H1 (cell line): ENCODE measurements at regions not wholly inside any gene's neighbourhood (a gene's known extent, or its start where the extent isn't known, plus 50 kb on each side); places are given as distances from the start of the nearest gene placed in this dataset.

Source experiments
- CTCF ChIA-PET: fragments of 300-600 bp; sonication (Branson Sonifier 250); formaldehyde crosslinking; loops from one replicate; lab custom pipeline; 2021; ENCODE audit not compliant: partially characterized antibody; lab: Charles Lee
- POLR2A ChIA-PET: fragments of 300-600 bp; sonication (Branson Sonifier 250); formaldehyde crosslinking; loops from one replicate; lab custom pipeline; 2021; ENCODE audit warnings: inconsistent platforms; ENCODE audit not compliant: partially characterized antibody; lab: Charles Lee
- DNase-seq, 2 experiments: peaks; one replicate each; pipeline versions ENCODE4 v3.0.0 to v3.0.0-alpha.2; 2010 to 2022; ENCODE audit warnings: low spot score in 2 of 2, low read depth in 1 of 2, mixed read lengths in 1 of 2
- FAIRE-seq: peaks from 2 replicates; lab custom pipeline; 2011; peaks lifted over from hg19 to GRCh38; lab: Jason Lieb, UNC
- H2AFZ ChIP-seq: 2 replicates; pipeline ENCODE4 v1.8.1; 2012; ENCODE audit warnings: low read length, inconsistent platforms
- H2AK5ac ChIP-seq: 2 replicates; pipeline ENCODE4 v1.6.1; 2013; ENCODE audit warnings: low read depth, low read length
- H2BK120ac ChIP-seq: replicated peaks from 2 replicates; pipeline ENCODE3; 2013; ENCODE audit warnings: low read depth, low read length, inconsistent platforms
- H2BK12ac ChIP-seq: 2 replicates; pipeline ENCODE4 v1.6.1; 2013; ENCODE audit warnings: low read depth, low read length
- H2BK15ac ChIP-seq: 2 replicates; pipeline ENCODE4 v1.6.1; 2013; ENCODE audit warnings: low read length
- H2BK20ac ChIP-seq: 2 replicates; pipeline ENCODE4 v1.6.1; 2013; ENCODE audit warnings: low read length
- H2BK5ac ChIP-seq: 2 replicates; pipeline ENCODE4 v1.6.1; 2013; ENCODE audit warnings: low read depth, low read length
- H3K14ac ChIP-seq: 2 replicates; pipeline ENCODE4 v1.6.1; 2013; ENCODE audit warnings: inconsistent platforms; ENCODE audit not compliant: insufficient read length
- H3K18ac ChIP-seq: 2 replicates; pipeline ENCODE4 v1.6.1; 2013; ENCODE audit warnings: low read length; ENCODE audit errors: extremely low read depth
- H3K23ac ChIP-seq: 2 replicates; pipeline ENCODE4 v1.6.1; 2013; ENCODE audit warnings: inconsistent platforms; ENCODE audit not compliant: insufficient read length
- H3K23me2 ChIP-seq: 2 replicates; pipeline ENCODE4 v1.6.1; 2013; ENCODE audit warnings: low read depth, low read length
- H3K27ac ChIP-seq: 2 replicates; pipeline ENCODE4 v1.6.1; 2011; ENCODE audit warnings: low read depth, low read length, inconsistent platforms
- H3K27me3 ChIP-seq, 4 experiments: replicated peaks in 1 of 4; 1 replicate in 1 of 4; 2 replicates in 3 of 4; pipeline versions ENCODE4 v1.6.1 to v1.8.1; 2011 to 2013; ENCODE audit warnings: low read length in 3 of 4, mild to moderate bottlenecking in 3 of 4, inconsistent platforms in 2 of 4, mixed read lengths in 2 of 4, moderate library complexity in 1 of 4; ENCODE audit not compliant: control insufficient read depth in 3 of 4, insufficient read depth in 3 of 4; ENCODE audit errors: extremely low read depth in 1 of 4
- H3K36me3 ChIP-seq, 4 experiments: 2 replicates each; pipeline versions ENCODE4 v1.6.1 to v1.8.1; 2011 to 2013; ENCODE audit warnings: mild to moderate bottlenecking in 4 of 4, low read length in 3 of 4, moderate library complexity in 2 of 4, control low read depth in 1 of 4, inconsistent platforms in 1 of 4; ENCODE audit not compliant: insufficient read depth in 4 of 4, control insufficient read depth in 2 of 4
- H3K4ac ChIP-seq: replicated peaks from 2 replicates; pipeline ENCODE3; 2013; ENCODE audit warnings: low read length, low read depth, mixed read lengths, inconsistent platforms; ENCODE audit not compliant: insufficient read length
- H3K4me1 ChIP-seq, 4 experiments: replicated peaks in 1 of 4; 1 replicate in 1 of 4; 2 replicates in 3 of 4; pipeline versions ENCODE4 v1.6.1 to v1.8.1; 2011 to 2013; ENCODE audit warnings: low read length in 3 of 4, inconsistent platforms in 2 of 4, mixed read lengths in 1 of 4; ENCODE audit not compliant: insufficient read depth in 4 of 4, control insufficient read depth in 3 of 4
- H3K4me2 ChIP-seq, 2 experiments: 2 replicates each; pipeline versions ENCODE4 v1.6.1 to v1.8.1; 2011 to 2013; ENCODE audit warnings: low read depth in 2 of 2, low read length in 2 of 2, control low read depth in 1 of 2, inconsistent platforms in 1 of 2, mild to moderate bottlenecking in 1 of 2; ENCODE audit not compliant: insufficient read depth in 1 of 2
- H3K4me3 ChIP-seq, 4 experiments: fragments of 200-600, 300-600 bp in 1 of 4; sonication (generic), shearing (Covaris generic), sonication (Bioruptor Twin) in 1 of 4; 2 replicates each; pipeline versions ENCODE4 v1.5.1 to v1.8.1; 2011 to 2016; ENCODE audit warnings: low read length in 4 of 4, low read depth in 3 of 4, control low read depth in 2 of 4, inconsistent platforms in 2 of 4, mild to moderate bottlenecking in 2 of 4, mixed read lengths in 1 of 4, moderate library complexity in 1 of 4; ENCODE audit not compliant: insufficient read depth in 2 of 4; ENCODE audit errors: extremely low read depth in 1 of 4
- H3K56ac ChIP-seq: replicated peaks from 2 replicates; pipeline ENCODE3; 2013; ENCODE audit warnings: low read depth, mild to moderate bottlenecking, mixed read lengths, low read length, inconsistent platforms; ENCODE audit not compliant: insufficient read length
- H3K79me1 ChIP-seq: 2 replicates; pipeline ENCODE4 v1.6.1; 2013; ENCODE audit warnings: low read depth, low read length, control low read depth
- H3K79me2 ChIP-seq, 2 experiments: 2 replicates each; pipeline versions ENCODE4 v1.6.1 to v1.8.1; 2012 to 2013; ENCODE audit warnings: low read length in 2 of 2, mild to moderate bottlenecking in 2 of 2, inconsistent platforms in 1 of 2; ENCODE audit not compliant: insufficient read depth in 2 of 2, control insufficient read depth in 1 of 2
- H3K9ac ChIP-seq, 4 experiments: replicated peaks in 1 of 4; 1 replicate in 1 of 4; 2 replicates in 3 of 4; pipeline versions ENCODE4 v1.6.1 to v1.8.1; 2011 to 2013; ENCODE audit warnings: low read depth in 3 of 4, low read length in 3 of 4, control low read depth in 2 of 4, mild to moderate bottlenecking in 2 of 4, moderate library complexity in 2 of 4, inconsistent platforms in 1 of 4; ENCODE audit errors: extremely low read depth in 1 of 4
- H3K9me3 ChIP-seq, 2 experiments: 2 replicates each; pipeline versions ENCODE4 v1.6.1 to v1.8.1; 2012 to 2013; ENCODE audit warnings: mild to moderate bottlenecking in 2 of 2, moderate library complexity in 2 of 2, control low read depth in 1 of 2, inconsistent platforms in 1 of 2, low read depth in 1 of 2, low read length in 1 of 2, mixed read lengths in 1 of 2; ENCODE audit not compliant: insufficient read depth in 2 of 2
- H4K20me1 ChIP-seq, 2 experiments: replicated peaks in 1 of 2; 2 replicates each; pipeline versions ENCODE3 to v1.8.1; 2011 to 2013; ENCODE audit warnings: inconsistent platforms in 2 of 2, low read length in 2 of 2, mild to moderate bottlenecking in 1 of 2; ENCODE audit not compliant: insufficient read depth in 2 of 2, control insufficient read depth in 1 of 2
- H4K5ac ChIP-seq: 2 replicates; pipeline ENCODE4 v1.6.1; 2013; ENCODE audit warnings: low read length, low read depth, mixed read lengths, inconsistent platforms; ENCODE audit not compliant: insufficient read length
- H4K8ac ChIP-seq: 2 replicates; pipeline ENCODE4 v1.8.0; 2013; ENCODE audit warnings: mild to moderate bottlenecking, moderate library complexity, low read length, inconsistent platforms; ENCODE audit not compliant: insufficient read depth; ENCODE audit errors: extremely low read depth
- H4K91ac ChIP-seq: replicated peaks from 2 replicates; pipeline ENCODE3; 2013; ENCODE audit warnings: low read length, mixed read lengths, inconsistent platforms; ENCODE audit not compliant: insufficient read length
- JUND ChIP-seq: IDR thresholded peaks from 2 replicates; pipeline ENCODE4 v1.6.1; 2011; ENCODE audit warnings: mild to moderate bottlenecking, improper control_type of control experiment, low read length
- POLR2AphosphoS5 ChIP-seq: IDR thresholded peaks from 2 replicates; pipeline ENCODE4 v1.6.1; 2011; ENCODE audit warnings: low read depth, low read length
- RFX5 ChIP-seq: IDR thresholded peaks from 2 replicates; pipeline ENCODE4 v1.6.1; 2011; ENCODE audit warnings: low read depth, low read length, improper control_type of control experiment, borderline replicate concordance
- RNF2 ChIP-seq: fragments of 200-900, 300-1000 bp; sonication (generic); IDR thresholded peaks from 2 replicates; pipeline ENCODE4 v1.7.1; 2016; ENCODE audit warnings: borderline replicate concordance, low read depth, mild to moderate bottlenecking, antibody characterized with exemption, low read length; ENCODE audit not compliant: poor library complexity, severe bottlenecking; ENCODE audit errors: missing control alignments
- SIN3A ChIP-seq, 2 experiments: IDR thresholded peaks in 1 of 2; conservative IDR thresholded peaks in 1 of 2; 2 replicates each; pipeline ENCODE4 v1.6.1; 2011 to 2012; ENCODE audit warnings: low read length in 2 of 2, improper control_type of control experiment in 1 of 2, low read depth in 1 of 2, mild to moderate bottlenecking in 1 of 2
- SP4 ChIP-seq: IDR thresholded peaks from 2 replicates; pipeline ENCODE4 v1.6.1; 2012; ENCODE audit warnings: low read length, inconsistent platforms
- SRF ChIP-seq: IDR thresholded peaks from 2 replicates; pipeline ENCODE4 v1.6.1; 2011; ENCODE audit warnings: mild to moderate bottlenecking, low read depth, low read length, moderate library complexity
- TCF12 ChIP-seq: IDR thresholded peaks from 2 replicates; pipeline ENCODE4 v1.6.1; 2011; ENCODE audit warnings: low read depth, mild to moderate bottlenecking, low read length
- whole genome bisulfite sequencing, 2 experiments: shearing (Covaris generic) in 1 of 2; methylation state at CpG; one replicate each; pipeline versions ENCODE4 v1.1.6 to v1.1.7; 2013 to 2015; ENCODE audit warnings: low lambda C conversion rate in 2 of 2, mixed read lengths in 2 of 2, inconsistent platforms in 1 of 2, low coverage in 1 of 2, missing lambda C conversion rate in 1 of 2; ENCODE audit not compliant: insufficient replicate concordance in 2 of 2, insufficient coverage in 1 of 2, insufficient read length in 1 of 2; ENCODE audit errors: extremely low coverage in 1 of 2, missing lambda C conversion rate in 1 of 2; 5-methylcytosine and 5-hydroxymethylcytosine counted together

- Histone ChIP-seq H3K79me2 (no peaks in the 10 kb centered on the region), H2BK12ac (no peak overlapping the region), H3K27me3 (no peaks in the 10 kb centered on the region), H4K5ac (no peak overlapping the region), H4K20me1 (no peaks in the 10 kb centered on the region), H4K8ac (no peak overlapping the region; the same call in 1 of the 2 replicates), H3K9me3 (peaks cover 12 to 19% of the 10 kb centered on the region in 2 experiments; a peak in 3 of 4 replicates), H2AFZ (no peak overlapping the region), H4K91ac (no peak overlapping the region), H3K79me1 (no peaks in the 10 kb centered on the region), H2AK5ac (no peak overlapping the region)
- WGBS, 2 experiments = 95% methylated on average over 1 of the region's 1 CpG; no CpG with 5 or more reads in 1 of the 2 experiments
- no peak for TF ChIP-seq SIN3A (conservative IDR thresholded peaks at IDR 0.05 in 1 of 2, IDR thresholded peaks at IDR 0.05 in 1 of 2; ENCODE audit: low read depth in 1 of 2, low read length in 2 of 2)
- TF ChIP-seq JUND = no peak
- TF ChIP-seq SRF = no peak
- no peak for TF ChIP-seq SP4
- no peak for TF ChIP-seq POLR2AphosphoS5
- no peak for TF ChIP-seq TCF12
- no peak for TF ChIP-seq RFX5
- TF ChIP-seq RNF2 = no peak
- TF ChIP-seq, all 59 proteins: peak for 0
- Histone ChIP-seq H3K23me2 (no peaks in the 10 kb centered on the region), H3K18ac (no peak overlapping the region), H3K4me2 (no peak overlapping the region), H3K4ac (no peak overlapping the region), H3K4me3 (no peak overlapping the region), H2BK5ac (no peak overlapping the region), H3K4me1 (no peaks in the 10 kb centered on the region), H3K9ac (no peak overlapping the region), H3K36me3 (no peaks in the 10 kb centered on the region), H3K23ac (no peak overlapping the region), H3K56ac (no peak overlapping the region), H3K14ac (no peak overlapping the region), H2BK20ac (no peak overlapping the region), H2BK15ac (no peak overlapping the region), H3K27ac (no peak overlapping the region), H2BK120ac (no peak overlapping the region)
- ChIA-PET POLR2A (no interaction called here), CTCF (interaction anchor here (1.0 kb wide), 2 partner anchors 12 to 36 kb away, joined by 3 read pairs; no protein-coding TSS in a partner anchor)
- DNase-seq = no peak
- FAIRE-seq = no peak
Observed at GRCh38 chr7:120070201-120070600, 202.8 kb upstream of the KCND2 start.
